ENCODE measurements at regions not wholly inside any gene's neighbourhood (a gene's known extent, or its start where the extent isn't known, plus 50 kb on each side); places are given as distances from the start of the nearest gene placed in this dataset.

DNA sequence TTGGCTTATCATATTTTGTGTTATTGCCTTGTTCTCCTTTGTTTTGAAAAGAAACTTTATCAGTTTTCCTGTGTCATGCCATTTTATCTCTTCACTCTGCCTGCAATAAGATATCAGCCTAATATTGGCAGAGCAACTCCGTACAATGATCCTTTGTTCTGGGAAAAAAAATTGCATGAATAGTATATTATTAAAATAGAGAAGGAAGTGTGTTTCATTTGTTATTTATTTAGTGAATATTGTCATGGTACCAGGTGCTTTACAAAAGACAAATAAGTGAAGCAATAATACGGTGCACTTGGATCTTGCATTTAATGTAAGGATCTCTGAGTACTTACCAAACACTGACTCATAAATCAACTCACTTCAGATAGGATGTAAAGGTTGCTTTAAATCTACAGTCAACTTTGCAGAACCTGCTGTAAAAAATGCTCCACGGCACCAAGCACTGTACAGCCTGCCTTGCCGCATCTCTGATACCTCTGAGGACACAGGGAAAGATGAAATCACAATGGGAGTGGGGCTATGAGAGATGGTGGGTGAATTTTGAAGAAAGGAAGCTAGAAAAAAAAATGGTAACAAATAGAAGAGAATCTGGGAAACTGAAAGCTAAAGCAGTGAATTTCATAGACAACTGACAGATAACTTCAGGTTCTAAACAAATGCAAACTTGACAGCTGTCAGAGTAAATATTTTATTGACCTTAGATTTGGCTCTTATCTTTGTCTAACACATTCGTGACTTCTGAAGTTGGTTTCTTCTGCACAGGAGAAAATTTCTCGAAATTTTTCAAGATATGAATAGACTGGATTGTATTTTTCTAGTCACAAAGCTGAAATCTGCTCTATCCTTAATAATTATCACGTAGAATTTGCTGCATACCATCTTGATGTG is 232.1 kb downstream of the ENC1 start:
- ChIA-PET POLR2A (no interaction called here), CTCF (interaction anchor here (0.8 to 1.2 kb wide), 2 partner anchors 14 to 50 kb away, joined by 3 to 4 read pairs; no protein-coding TSS in a partner anchor)
- H3K9me3 ChIP-seq (ENCODE audit: control insufficient read depth, insufficient read depth, low read depth, low read length): no peaks in the 10 kb centered on the region
- no peak for TF ChIP-seq ZNF530 (tag by site-specific recombination; IDR thresholded peaks at IDR 0.05; ENCODE audit: low read depth)
- TF ChIP-seq, protein P1, sequence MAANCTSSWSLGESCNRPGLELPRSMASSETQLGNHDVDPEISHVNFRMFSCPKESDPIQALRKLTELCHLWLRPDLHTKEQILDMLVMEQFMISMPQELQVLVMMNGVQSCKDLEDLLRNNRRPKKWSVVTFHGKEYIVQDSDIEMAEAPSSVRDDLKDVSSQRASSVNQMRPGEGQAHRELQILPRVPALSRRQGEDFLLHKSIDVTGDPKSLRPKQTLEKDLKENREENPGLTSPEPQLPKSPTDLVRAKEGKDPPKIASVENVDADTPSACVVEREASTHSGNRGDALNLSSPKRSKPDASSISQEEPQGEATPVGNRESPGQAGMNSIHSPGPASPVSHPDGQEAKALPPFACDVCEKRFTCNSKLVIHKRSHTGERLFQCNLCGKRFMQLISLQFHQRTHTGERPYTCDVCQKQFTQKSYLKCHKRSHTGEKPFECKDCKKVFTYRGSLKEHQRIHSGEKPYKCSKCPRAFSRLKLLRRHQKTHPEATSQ (tag by site-specific recombination; IDR thresholded peaks at IDR 0.05): no peak
- no peak for TF ChIP-seq ZNF544 (tag by site-specific recombination; IDR thresholded peaks at IDR 0.05)
- no peak for TF ChIP-seq BCL11B (tag by site-specific recombination; IDR thresholded peaks at IDR 0.05; ENCODE audit: low read depth)
- TF ChIP-seq ZNF514 (tag by site-specific recombination; IDR thresholded peaks at IDR 0.05): no peak
- no peak for TF ChIP-seq SALL2 (tag by site-specific recombination; IDR thresholded peaks at IDR 0.05; ENCODE audit: borderline replicate concordance)
- TF ChIP-seq ZNF701 (tag by site-specific recombination; IDR thresholded peaks at IDR 0.05): no peak
- no peak for TF ChIP-seq ZSCAN23 (tag by site-specific recombination; IDR thresholded peaks at IDR 0.05)
- TF ChIP-seq, protein P2, sequence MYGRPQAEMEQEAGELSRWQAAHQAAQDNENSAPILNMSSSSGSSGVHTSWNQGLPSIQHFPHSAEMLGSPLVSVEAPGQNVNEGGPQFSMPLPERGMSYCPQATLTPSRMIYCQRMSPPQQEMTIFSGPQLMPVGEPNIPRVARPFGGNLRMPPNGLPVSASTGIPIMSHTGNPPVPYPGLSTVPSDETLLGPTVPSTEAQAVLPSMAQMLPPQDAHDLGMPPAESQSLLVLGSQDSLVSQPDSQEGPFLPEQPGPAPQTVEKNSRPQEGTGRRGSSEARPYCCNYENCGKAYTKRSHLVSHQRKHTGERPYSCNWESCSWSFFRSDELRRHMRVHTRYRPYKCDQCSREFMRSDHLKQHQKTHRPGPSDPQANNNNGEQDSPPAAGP (tag by site-specific recombination; IDR thresholded peaks at IDR 0.05): no peak
- no peak for TF ChIP-seq ZNF645 (tag by site-specific recombination; IDR thresholded peaks at IDR 0.05)
- no peak for TF ChIP-seq ZNF10 (tag by site-specific recombination; IDR thresholded peaks at IDR 0.05)
- TF ChIP-seq TCF7L2 (IDR thresholded peaks at IDR 0.05; ENCODE audit: borderline replicate concordance, low read depth, low read length): no peak
- TF ChIP-seq ZNF211 (tag by site-specific recombination; IDR thresholded peaks at IDR 0.05; ENCODE audit: low read depth): no peak
- TF ChIP-seq ZNF114 (tag by site-specific recombination; IDR thresholded peaks at IDR 0.05): no peak
- TF ChIP-seq ZNF548 (tag by site-specific recombination; IDR thresholded peaks at IDR 0.05): no peak
- TF ChIP-seq ZFP3 (tag by site-specific recombination; IDR thresholded peaks at IDR 0.05; ENCODE audit: low read depth): no peak
- H3K4me3 ChIP-seq (ENCODE audit: low read depth, low read length): no peak overlapping the region
- peaks cover 5% of the 10 kb centered on the region; the same call in 1 of the 2 replicates for H3K4me1 ChIP-seq (ENCODE audit: control insufficient read depth, insufficient read depth, low read length)
- H3K27ac ChIP-seq (ENCODE audit: extremely low read depth, low read depth, low read length): no peak overlapping the region
- H3K36me3 ChIP-seq (ENCODE audit: control insufficient read depth in 2 of 2, insufficient read depth in 1 of 2, low read length in 2 of 2): no peaks in the 10 kb centered on the region

DNA sequence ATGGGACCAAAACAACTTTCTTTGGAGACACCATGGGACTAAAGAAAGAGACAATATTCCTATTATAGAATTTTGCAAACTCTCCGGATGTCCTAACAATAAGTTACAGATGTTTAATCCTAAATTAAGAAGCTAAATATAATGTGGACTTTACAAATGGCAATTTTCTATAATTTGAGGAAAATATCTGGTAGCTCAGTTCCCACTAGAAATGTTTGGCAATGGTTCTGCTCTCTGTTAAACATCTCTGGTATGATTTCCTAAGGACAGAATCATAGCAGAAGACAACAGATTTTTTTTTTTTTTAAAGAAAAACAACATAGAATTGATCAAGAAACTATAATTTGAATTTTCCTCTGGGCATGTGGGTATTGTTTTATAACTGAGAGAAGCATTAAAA is 232.8 kb downstream of the ENC1 start:
- H3K36me3 ChIP-seq (ENCODE audit: control insufficient read depth in 2 of 2, insufficient read depth in 1 of 2, low read length in 2 of 2): no peaks in the 10 kb centered on the region
- H3K4me3 ChIP-seq (ENCODE audit: low read depth, low read length): no peak overlapping the region
- no peaks in the 10 kb centered on the region for H3K9me3 ChIP-seq (ENCODE audit: control insufficient read depth, insufficient read depth, low read depth, low read length)
- H3K4me1 ChIP-seq (ENCODE audit: control insufficient read depth, insufficient read depth, low read length): peaks cover 5% of the 10 kb centered on the region; the same call in 1 of the 2 replicates
- ChIA-PET POLR2A (interaction anchor here (0.7 kb wide), 1 partner anchor 394 kb away, joined by 3 read pairs; no protein-coding TSS in a partner anchor), CTCF (interaction anchor here (0.6 to 1.2 kb wide), 4 partner anchors 8 to 158 kb away, joined by 3 to 4 read pairs (median 3); no protein-coding TSS in a partner anchor)
- no peak overlapping the region for H3K27ac ChIP-seq (ENCODE audit: extremely low read depth, low read depth, low read length)
- no peak for TF ChIP-seq ZNF549 (tag by site-specific recombination; IDR thresholded peaks at IDR 0.05)
- TF ChIP-seq ZNF837 (tag by site-specific recombination; IDR thresholded peaks at IDR 0.05): no peak
- no peak for TF ChIP-seq ZNF776 (tag by site-specific recombination; IDR thresholded peaks at IDR 0.05; ENCODE audit: borderline replicate concordance)
- TF ChIP-seq, protein P3, sequence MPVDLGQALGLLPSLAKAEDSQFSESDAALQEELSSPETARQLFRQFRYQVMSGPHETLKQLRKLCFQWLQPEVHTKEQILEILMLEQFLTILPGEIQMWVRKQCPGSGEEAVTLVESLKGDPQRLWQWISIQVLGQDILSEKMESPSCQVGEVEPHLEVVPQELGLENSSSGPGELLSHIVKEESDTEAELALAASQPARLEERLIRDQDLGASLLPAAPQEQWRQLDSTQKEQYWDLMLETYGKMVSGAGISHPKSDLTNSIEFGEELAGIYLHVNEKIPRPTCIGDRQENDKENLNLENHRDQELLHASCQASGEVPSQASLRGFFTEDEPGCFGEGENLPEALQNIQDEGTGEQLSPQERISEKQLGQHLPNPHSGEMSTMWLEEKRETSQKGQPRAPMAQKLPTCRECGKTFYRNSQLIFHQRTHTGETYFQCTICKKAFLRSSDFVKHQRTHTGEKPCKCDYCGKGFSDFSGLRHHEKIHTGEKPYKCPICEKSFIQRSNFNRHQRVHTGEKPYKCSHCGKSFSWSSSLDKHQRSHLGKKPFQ (tag by site-specific recombination; IDR thresholded peaks at IDR 0.05): no peak
- TF ChIP-seq, protein P4, sequence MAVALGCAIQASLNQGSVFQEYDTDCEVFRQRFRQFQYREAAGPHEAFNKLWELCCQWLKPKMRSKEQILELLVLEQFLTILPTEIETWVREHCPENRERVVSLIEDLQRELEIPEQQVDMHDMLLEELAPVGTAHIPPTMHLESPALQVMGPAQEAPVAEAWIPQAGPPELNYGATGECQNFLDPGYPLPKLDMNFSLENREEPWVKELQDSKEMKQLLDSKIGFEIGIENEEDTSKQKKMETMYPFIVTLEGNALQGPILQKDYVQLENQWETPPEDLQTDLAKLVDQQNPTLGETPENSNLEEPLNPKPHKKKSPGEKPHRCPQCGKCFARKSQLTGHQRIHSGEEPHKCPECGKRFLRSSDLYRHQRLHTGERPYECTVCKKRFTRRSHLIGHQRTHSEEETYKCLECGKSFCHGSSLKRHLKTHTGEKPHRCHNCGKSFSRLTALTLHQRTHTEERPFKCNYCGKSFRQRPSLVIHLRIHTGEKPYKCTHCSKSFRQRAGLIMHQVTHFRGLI (tag by site-specific recombination; IDR thresholded peaks at IDR 0.05): no peak
- TF ChIP-seq RBAK (tag by site-specific recombination; IDR thresholded peaks at IDR 0.05): no peak
- TF ChIP-seq ZNF654 (tag by site-specific recombination; IDR thresholded peaks at IDR 0.05; ENCODE audit: low read depth): no peak
- TF ChIP-seq, protein P1 (tag by site-specific recombination; IDR thresholded peaks at IDR 0.05): no peak
- no peak for TF ChIP-seq ZBTB21 (tag by site-specific recombination; IDR thresholded peaks at IDR 0.05)
- no peak for TF ChIP-seq ZNF521 (tag by site-specific recombination; IDR thresholded peaks at IDR 0.05)
- no peak for TF ChIP-seq ZNF354C (tag by site-specific recombination; IDR thresholded peaks at IDR 0.05; ENCODE audit: borderline replicate concordance, low read depth)
- no peak for TF ChIP-seq ZNF155 (tag by site-specific recombination; IDR thresholded peaks at IDR 0.05)

All from HEK293 (cell line).